GM21423 (cell line): ENCODE measurements at regions not wholly inside any gene's neighbourhood (a gene's known extent, or its start where the extent isn't known, plus 50 kb on each side); places are given as distances from the start of the nearest gene placed in this dataset.
"Not testable (repeated sequence)": the region's sequence is repeated elsewhere in the genome, so short reads cannot be mapped to it uniquely, and the experiment has no call there.

ENCODE experiments used
- ATAC-seq: cut with Tn5 transposase; IDR thresholded peaks from one replicate; pipeline ENCODE4 v1.9.1; 2021; ENCODE audit warnings: mild to moderate bottlenecking, moderate library complexity; ENCODE audit not compliant: unreplicated experiment

- ATAC-seq = no peak
Measured at GRCh38 chr2:12549641-12550040, 167.1 kb upstream of the TRIB2 start.

- ATAC-seq = no peak
Measured at GRCh38 chr2:12552092-12552491, 164.6 kb upstream of the TRIB2 start.

GRCh38 chr2:12554224-12555011 is 162.3 kb upstream of the TRIB2 start:
- ATAC-seq = no peak

- no peak for ATAC-seq
Measured at GRCh38 chr2:12555012-12555645, 161.6 kb upstream of the TRIB2 start.

GRCh38 chr2:12556762-12557161 is 160.0 kb upstream of the TRIB2 start:
- ATAC-seq = no peak

- no peak for ATAC-seq
Measured at GRCh38 chr2:12557688-12558087, 159.0 kb upstream of the TRIB2 start.

GRCh38 chr2:12558519-12558918 is 158.2 kb upstream of the TRIB2 start:
- ATAC-seq = no peak

- no peak for ATAC-seq
Measured at GRCh38 chr2:12560618-12561017, 156.1 kb upstream of the TRIB2 start.

GRCh38 chr2:12567411-12567810 is 149.3 kb upstream of the TRIB2 start:
- no peak for ATAC-seq

GRCh38 chr2:12569510-12569909 is 147.2 kb upstream of the TRIB2 start:
- not testable (repeated sequence) for ATAC-seq

- ATAC-seq = not testable (repeated sequence)
Measured at GRCh38 chr2:12569929-12570328, 146.8 kb upstream of the TRIB2 start.

GRCh38 chr2:12577091-12577490 is 139.6 kb upstream of the TRIB2 start:
- no peak for ATAC-seq

- ATAC-seq = no peak
Measured at GRCh38 chr2:12577567-12578253, 139.0 kb upstream of the TRIB2 start.

GRCh38 chr2:12579018-12579417 is 137.7 kb upstream of the TRIB2 start:
- ATAC-seq = no peak

- ATAC-seq = no peak
Measured at GRCh38 chr2:12584338-12584737, 132.4 kb upstream of the TRIB2 start.

- ATAC-seq = no peak
Measured at GRCh38 chr2:12585784-12586183, 131.0 kb upstream of the TRIB2 start.

- ATAC-seq = no peak
Measured at GRCh38 chr2:12587228-12587627, 129.5 kb upstream of the TRIB2 start.

GRCh38 chr2:12587729-12588522 is 128.8 kb upstream of the TRIB2 start:
- ATAC-seq = peak; percentile 75

- ATAC-seq = no peak
Measured at GRCh38 chr2:12588986-12589385, 127.8 kb upstream of the TRIB2 start.

GRCh38 chr2:12589802-12590320 is 126.9 kb upstream of the TRIB2 start:
- no peak for ATAC-seq

- no peak for ATAC-seq
Measured at GRCh38 chr2:12592296-12592695, 124.4 kb upstream of the TRIB2 start.
